OCI-LY1 (cell line): ENCODE measurements at regions not wholly inside any gene's neighbourhood (a gene's known extent, or its start where the extent isn't known, plus 50 kb on each side); places are given as distances from the start of the nearest gene placed in this dataset.

Experiments
- H2AFZ ChIP-seq: fragments of 200-600 bp; sonication (generic), shearing (Covaris generic); 2 replicates; pipeline ENCODE4 v1.6.0; 2014; ENCODE audit warnings: antibody characterized with exemption, mild to moderate bottlenecking, low read length
- H3F3A ChIP-seq: fragments of 200-600 bp; sonication (generic), shearing (Covaris generic); 2 replicates; pipeline ENCODE4 v1.6.0; 2014; ENCODE audit warnings: mild to moderate bottlenecking, antibody characterized with exemption, low read length, moderate library complexity; ENCODE audit not compliant: insufficient read depth
- H3K27ac ChIP-seq: fragments of 200-600 bp; sonication (generic); 2 replicates; pipeline ENCODE4 v1.5.1; 2014; ENCODE audit warnings: low read length, mixed run types, mild to moderate bottlenecking, low read depth; ENCODE audit not compliant: poor library complexity, severe bottlenecking
- H3K27me3 ChIP-seq: fragments of 200-600 bp; sonication (generic); 2 replicates; pipeline ENCODE4 v1.6.0; 2014; ENCODE audit warnings: antibody characterized with exemption, mild to moderate bottlenecking, low read length, moderate library complexity; ENCODE audit not compliant: insufficient read depth
- H3K36me3 ChIP-seq: fragments of 200-600 bp; sonication (generic); 2 replicates; pipeline ENCODE4 v1.6.1; 2014; ENCODE audit warnings: mild to moderate bottlenecking, antibody characterized with exemption, low read length, moderate library complexity, mixed read lengths; ENCODE audit not compliant: insufficient read depth
- H3K4me1 ChIP-seq: fragments of 200-600 bp; sonication (generic); 2 replicates; pipeline ENCODE4 v1.5.1; 2014; ENCODE audit warnings: mild to moderate bottlenecking, low read length, moderate library complexity; ENCODE audit not compliant: insufficient read depth, severe bottlenecking
- H3K4me2 ChIP-seq: fragments of 200-600 bp; sonication (generic), shearing (Covaris generic); 2 replicates; pipeline ENCODE4 v1.6.1; 2014; ENCODE audit warnings: low read length
- H3K4me3 ChIP-seq: fragments of 200-600 bp; sonication (generic); 2 replicates; pipeline ENCODE4 v1.5.1; 2014; ENCODE audit warnings: low read length, low read depth, mild to moderate bottlenecking, mixed read lengths; ENCODE audit not compliant: poor library complexity, severe bottlenecking
- H3K79me2 ChIP-seq: fragments of 200-600 bp; shearing (Covaris generic); 2 replicates; pipeline ENCODE4 v1.6.1; 2016; ENCODE audit warnings: mixed run types, low read length, mixed read lengths; ENCODE audit not compliant: insufficient read depth
- H3K9ac ChIP-seq: fragments of 200-600 bp; sonication (generic), shearing (Covaris generic); 2 replicates; pipeline ENCODE4 v1.6.1; 2014; ENCODE audit warnings: mild to moderate bottlenecking, low read length, mixed read lengths
- H3K9me2 ChIP-seq: fragments of 200-600 bp; sonication (generic), shearing (Covaris generic); 2 replicates; pipeline ENCODE4 v1.6.1; 2014; ENCODE audit warnings: low read depth, mild to moderate bottlenecking, low read length, mixed read lengths
- H3K9me3 ChIP-seq: fragments of 200-600 bp; shearing (Covaris generic); 2 replicates; pipeline ENCODE4 v1.6.1; 2014; ENCODE audit warnings: low read length, mixed read lengths
- H4K20me1 ChIP-seq: fragments of 200-600 bp; sonication (generic), shearing (Covaris generic); 2 replicates; pipeline ENCODE4 v1.6.0; 2016; ENCODE audit warnings: mild to moderate bottlenecking, low read length; ENCODE audit not compliant: insufficient read depth
- CTCF ChIP-seq: fragments of 200-600 bp; sonication (generic), shearing (Covaris generic); IDR thresholded peaks from 2 replicates; pipeline ENCODE4 v1.5.1; 2017; ENCODE audit warnings: mild to moderate bottlenecking, antibody characterized with exemption, low read length, moderate library complexity, mixed read lengths
- EZH2 ChIP-seq: fragments of 200-600 bp; sonication (generic), shearing (Covaris generic); IDR thresholded peaks from 2 replicates; pipeline ENCODE4 v1.8.0; 2017; ENCODE audit warnings: borderline replicate concordance, mixed run types, mild to moderate bottlenecking, antibody characterized with exemption, low read length, moderate library complexity, mixed read lengths

DNA sequence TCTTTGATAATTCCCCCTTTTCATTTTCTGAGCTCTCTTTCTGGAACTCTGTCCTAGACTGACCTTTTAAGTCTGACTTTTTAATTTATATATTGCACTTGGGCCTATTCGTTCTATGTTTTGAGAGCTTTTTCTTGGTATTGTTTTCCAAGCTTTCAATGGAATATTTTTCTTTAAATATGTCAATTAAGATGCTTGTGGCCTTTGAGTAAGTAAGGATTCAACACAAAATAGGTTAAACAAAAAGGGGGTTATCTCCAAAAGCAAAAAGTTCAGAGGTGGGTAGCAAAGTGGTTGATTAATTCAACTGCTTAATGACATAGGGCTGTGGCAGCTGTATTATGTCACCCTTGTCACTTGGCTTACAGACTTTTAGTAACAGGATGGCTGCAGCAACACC is 315.9 kb downstream of the LMX1A start:
- Histone ChIP-seq H3K9me3 (no peaks in the 10 kb centered on the region), H3K9me2 (no peaks in the 10 kb centered on the region), H3K27me3 (no peaks in the 10 kb centered on the region), H3K4me1 (no peaks in the 10 kb centered on the region), H3K79me2 (no peaks in the 10 kb centered on the region), H3K4me2 (no peak overlapping the region), H4K20me1 (no peaks in the 10 kb centered on the region), H3K4me3 (no peak overlapping the region), H3F3A (no peaks in the 10 kb centered on the region), H3K36me3 (no peaks in the 10 kb centered on the region), H3K27ac (no peak overlapping the region), H2AFZ (no peak overlapping the region), H3K9ac (no peak overlapping the region)
- TF ChIP-seq CTCF (no peak), EZH2 (no peak)

- no peak for TF ChIP-seq CTCF
- no peak for TF ChIP-seq EZH2
- Histone ChIP-seq H3K27ac (no peak overlapping the region), H3K4me1 (no peaks in the 10 kb centered on the region), H3K9me3 (no peaks in the 10 kb centered on the region), H3K9ac (no peak overlapping the region), H3K4me3 (no peak overlapping the region), H3K79me2 (no peaks in the 10 kb centered on the region), H3K9me2 (no peaks in the 10 kb centered on the region), H3K36me3 (no peaks in the 10 kb centered on the region), H3K27me3 (no peaks in the 10 kb centered on the region), H2AFZ (no peak overlapping the region), H3F3A (no peaks in the 10 kb centered on the region), H3K4me2 (no peak overlapping the region), H4K20me1 (no peaks in the 10 kb centered on the region)
These were observed 316.5 kb downstream of the LMX1A start for GRCh38 chr1:165039996-165040395.

- no peaks in the 10 kb centered on the region for H3K36me3 ChIP-seq
- H3K9me3 ChIP-seq: no peaks in the 10 kb centered on the region
- H3K27ac ChIP-seq: no peak overlapping the region
- no peak overlapping the region for H3K9ac ChIP-seq
- no peaks in the 10 kb centered on the region for H3K9me2 ChIP-seq
- H3K4me1 ChIP-seq: no peaks in the 10 kb centered on the region
- H3F3A ChIP-seq: no peaks in the 10 kb centered on the region
- no peaks in the 10 kb centered on the region for H3K79me2 ChIP-seq
- H3K27me3 ChIP-seq: no peaks in the 10 kb centered on the region
- TF ChIP-seq CTCF: no peak
- TF ChIP-seq EZH2: no peak
- H4K20me1 ChIP-seq: no peaks in the 10 kb centered on the region
- H2AFZ ChIP-seq: no peak overlapping the region
- no peak overlapping the region for H3K4me3 ChIP-seq
- no peak overlapping the region for H3K4me2 ChIP-seq
These were observed 320.1 kb downstream of the LMX1A start for GRCh38 chr1:165036403-165036802.
